AG04450 (cell line): ENCODE measurements at regions not wholly inside any gene's neighbourhood (a gene's known extent, or its start where the extent isn't known, plus 50 kb on each side); places are given as distances from the start of the nearest gene placed in this dataset.

Source experiments
- CTCF ChIA-PET: fragments of 300-600, 350-600 bp; formaldehyde crosslinking; extraction: SDS; loops from one replicate; lab custom pipeline; 2022; ENCODE audit warnings: antibody characterized with exemption, inconsistent platforms; lab: Charles Lee
- POLR2A ChIA-PET: fragments of 350-600 bp; formaldehyde crosslinking; extraction: SDS; loops from one replicate; lab custom pipeline; 2021; ENCODE audit warnings: antibody characterized with exemption, inconsistent platforms; lab: Yijun Ruan, JAX
- DNase-seq: peaks from one replicate; pipeline ENCODE4 v3.0.0-alpha.2; 2011; ENCODE audit warnings: low read depth, low spot score
- H3K27ac ChIP-seq: one replicate; pipeline ENCODE4 v1.5.1; 2012; ENCODE audit warnings: low read depth, low read length, control low read depth
- H3K27me3 ChIP-seq: one replicate; pipeline ENCODE4 v1.6.0; 2012; ENCODE audit warnings: low read length; ENCODE audit not compliant: control insufficient read depth, insufficient read depth
- H3K4me3 ChIP-seq: 2 replicates; pipeline ENCODE4 v1.5.1; 2011; ENCODE audit warnings: mild to moderate bottlenecking, low read depth, low read length, control low read depth
- H3K9me3 ChIP-seq: 2 replicates; pipeline ENCODE4 v1.5.1; 2012; ENCODE audit warnings: low read length; ENCODE audit not compliant: control insufficient read depth, insufficient read depth
- CTCF ChIP-seq: IDR thresholded peaks from 2 replicates; pipeline ENCODE4 v1.5.1; 2011; ENCODE audit warnings: low read depth, low read length, control low read depth, inconsistent platforms

- ChIA-PET CTCF (no interaction called here), POLR2A (no interaction called here)
- TF ChIP-seq CTCF, result no peak
These were observed 80.1 kb upstream of the PTGFR start for GRCh38 chr1:78410643-78411042.

DNA sequence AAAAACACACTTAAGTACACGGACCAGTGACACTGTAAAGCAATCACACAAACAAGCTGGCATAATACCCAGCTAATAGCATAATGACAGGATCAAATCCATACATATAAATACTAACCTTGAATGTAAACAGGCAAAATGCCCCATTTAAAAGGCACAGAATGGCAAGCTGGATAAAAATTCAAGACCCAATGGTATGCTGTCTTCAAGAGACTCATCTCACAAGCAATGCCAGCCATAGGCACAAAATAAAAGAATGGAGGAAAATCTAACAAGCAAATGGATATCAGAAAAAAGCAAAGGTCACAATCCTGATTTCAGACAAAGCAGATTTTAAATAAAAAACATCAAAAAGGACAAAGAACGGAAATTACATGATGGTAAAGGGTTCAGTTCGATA is 79.1 kb upstream of the PTGFR start:
- no peak for DNase-seq
- Histone ChIP-seq H3K27me3 (peaks cover 2% of the 10 kb centered on the region), H3K4me3 (no peak overlapping the region), H3K9me3 (peaks cover 8% of the 10 kb centered on the region; the same call in 1 of the 2 replicates), H3K27ac (no peak overlapping the region)
- no peak for TF ChIP-seq CTCF
- ChIA-PET POLR2A (no interaction called here), CTCF (no interaction called here)

More at GRCh38 chr1:78410643-78411042, 80.1 kb upstream of the PTGFR start:
- H3K27me3 ChIP-seq, result peaks cover 2% of the 10 kb centered on the region
- H3K27ac ChIP-seq, result no peak overlapping the region
- H3K4me3 ChIP-seq, result no peak overlapping the region
- DNase-seq, result no peak
- H3K9me3 ChIP-seq, result peaks cover 8% of the 10 kb centered on the region; the same call in 1 of the 2 replicates

DNA sequence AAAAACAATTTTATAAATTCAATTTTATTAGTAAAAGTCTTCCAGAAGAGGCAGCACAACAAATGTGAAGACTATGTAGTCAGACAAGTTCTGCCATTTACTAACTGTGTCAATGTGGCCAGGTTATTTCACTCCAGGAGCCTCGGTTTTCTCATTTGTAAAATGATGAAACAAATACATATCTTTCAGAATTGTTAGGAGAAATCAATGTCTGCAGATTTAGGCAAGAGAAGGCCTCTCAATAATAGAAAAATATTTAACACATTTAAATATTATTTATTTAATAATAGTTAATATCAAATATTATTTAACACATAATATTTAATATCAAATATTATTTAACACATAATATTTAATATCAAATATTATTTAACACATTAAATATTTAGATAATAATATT is 75.6 kb upstream of the PTGFR start:
- TF ChIP-seq CTCF, result no peak
- POLR2A ChIA-PET, result no interaction called here
- no peak for DNase-seq
- Histone ChIP-seq H3K9me3 (peaks cover 3% of the 10 kb centered on the region; the same call in 1 of the 2 replicates), H3K27me3 (peaks cover 2% of the 10 kb centered on the region), H3K27ac (no peak overlapping the region), H3K4me3 (no peak overlapping the region)
- CTCF ChIA-PET, result no interaction called here

- POLR2A ChIA-PET, result no interaction called here
- no peak for DNase-seq
- no peaks in the 10 kb centered on the region for H3K27me3 ChIP-seq
- no peak for TF ChIP-seq CTCF
- no peak overlapping the region for H3K27ac ChIP-seq
- CTCF ChIA-PET, result no interaction called here
- no peaks in the 10 kb centered on the region; the same call in 1 of the 2 replicates for H3K9me3 ChIP-seq
- H3K4me3 ChIP-seq, result no peak overlapping the region
These were observed 71.5 kb upstream of the PTGFR start for GRCh38 chr1:78419309-78419708.

DNA sequence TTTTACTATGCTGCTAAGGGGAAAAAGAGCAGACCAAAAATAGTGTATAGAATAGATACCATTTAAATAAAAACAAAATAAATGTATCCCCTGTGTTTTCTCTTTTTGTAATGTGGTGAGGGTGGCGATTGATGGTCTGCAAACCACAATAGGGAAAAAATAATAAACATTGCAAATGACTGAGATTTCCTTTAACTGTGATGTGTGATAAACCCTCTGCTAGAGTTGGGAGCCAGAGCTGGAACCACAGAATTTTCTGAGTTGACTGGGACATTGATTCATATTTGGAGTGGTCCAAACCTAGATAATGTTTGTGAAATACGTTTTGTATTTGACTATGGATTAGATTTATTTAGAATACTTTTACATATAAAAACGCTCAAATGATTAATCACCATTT is 70.6 kb upstream of the PTGFR start:
- ChIA-PET CTCF (no interaction called here), POLR2A (no interaction called here)
- H3K27ac ChIP-seq, result no peak overlapping the region
- no peaks in the 10 kb centered on the region; the same call in 1 of the 2 replicates for H3K9me3 ChIP-seq
- no peak for DNase-seq
- no peaks in the 10 kb centered on the region for H3K27me3 ChIP-seq
- no peak overlapping the region for H3K4me3 ChIP-seq
- no peak for TF ChIP-seq CTCF
